ENCODE measurements at regions not wholly inside any gene's neighbourhood (a gene's known extent, or its start where the extent isn't known, plus 50 kb on each side); places are given as distances from the start of the nearest gene placed in this dataset.

DNA sequence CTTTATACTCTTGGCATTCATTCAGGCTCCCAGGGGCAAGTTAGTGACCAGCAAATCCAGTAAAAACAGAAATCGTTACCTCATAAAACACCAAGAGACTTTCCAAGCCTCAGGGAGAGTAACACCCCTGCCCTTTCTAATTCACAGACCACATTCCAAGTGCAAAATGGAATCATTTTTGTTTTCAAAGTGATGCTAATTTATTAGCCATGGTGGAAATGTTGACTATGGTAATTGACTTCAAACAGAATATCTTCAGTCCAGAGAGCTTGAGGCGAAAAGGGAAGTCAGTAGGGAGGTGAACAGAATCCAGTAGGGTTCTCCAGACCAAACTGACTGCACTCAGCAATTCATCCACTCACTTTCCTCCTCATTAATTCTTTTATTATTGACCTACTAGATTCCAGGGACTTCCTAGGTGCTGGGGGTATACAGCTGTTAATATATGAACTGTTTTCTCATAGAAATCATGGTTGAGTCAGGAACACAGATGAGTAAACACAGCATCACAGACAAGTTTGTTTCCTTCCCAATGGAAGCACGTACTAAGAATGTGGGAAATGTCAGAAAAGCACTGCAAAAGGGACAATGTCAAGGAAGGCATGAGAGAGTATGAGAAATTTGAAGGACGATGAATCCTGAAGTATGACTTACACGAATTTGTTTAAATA is 388.5 kb upstream of the C1orf87 start:
- H3K4me3 ChIP-seq (ENCODE audit: low read depth, poor library complexity, severe bottlenecking): no peak overlapping the region
- WGBS, 2 donors: 67 to 69% methylated on average over 5 of the region's 5 CpGs
- intact Hi-C loops (cut with DNase I; ENCODE audit: low total_unique reads): no loop called here
- no peak for DNase-seq (ENCODE audit: low spot score in 2 of 2)
- no peak for TF ChIP-seq POLR2A (IDR thresholded peaks at IDR 0.05)
- TF ChIP-seq, protein P1, sequence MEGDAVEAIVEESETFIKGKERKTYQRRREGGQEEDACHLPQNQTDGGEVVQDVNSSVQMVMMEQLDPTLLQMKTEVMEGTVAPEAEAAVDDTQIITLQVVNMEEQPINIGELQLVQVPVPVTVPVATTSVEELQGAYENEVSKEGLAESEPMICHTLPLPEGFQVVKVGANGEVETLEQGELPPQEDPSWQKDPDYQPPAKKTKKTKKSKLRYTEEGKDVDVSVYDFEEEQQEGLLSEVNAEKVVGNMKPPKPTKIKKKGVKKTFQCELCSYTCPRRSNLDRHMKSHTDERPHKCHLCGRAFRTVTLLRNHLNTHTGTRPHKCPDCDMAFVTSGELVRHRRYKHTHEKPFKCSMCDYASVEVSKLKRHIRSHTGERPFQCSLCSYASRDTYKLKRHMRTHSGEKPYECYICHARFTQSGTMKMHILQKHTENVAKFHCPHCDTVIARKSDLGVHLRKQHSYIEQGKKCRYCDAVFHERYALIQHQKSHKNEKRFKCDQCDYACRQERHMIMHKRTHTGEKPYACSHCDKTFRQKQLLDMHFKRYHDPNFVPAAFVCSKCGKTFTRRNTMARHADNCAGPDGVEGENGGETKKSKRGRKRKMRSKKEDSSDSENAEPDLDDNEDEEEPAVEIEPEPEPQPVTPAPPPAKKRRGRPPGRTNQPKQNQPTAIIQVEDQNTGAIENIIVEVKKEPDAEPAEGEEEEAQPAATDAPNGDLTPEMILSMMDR (IDR thresholded peaks at IDR 0.05): no peak

DNA sequence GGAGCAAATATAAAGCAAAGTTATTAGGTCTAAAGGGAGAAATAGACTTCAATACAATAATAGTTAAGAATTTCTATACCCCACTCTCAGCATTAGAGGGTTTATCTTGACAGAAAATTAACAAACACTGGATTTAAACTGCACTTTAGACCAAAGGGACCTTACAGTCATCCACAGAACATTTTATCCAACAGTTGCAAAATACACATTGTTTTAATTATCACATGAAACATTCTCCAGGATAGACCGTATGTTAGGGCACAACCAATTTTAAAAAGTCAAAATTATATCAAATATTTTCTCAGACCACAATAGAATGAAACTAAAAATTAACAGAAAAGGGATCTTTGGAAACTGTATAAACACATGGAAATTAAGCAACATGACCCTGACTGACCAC is 384.5 kb upstream of the C1orf87 start:
- intact Hi-C loops (cut with DNase I; ENCODE audit: low total_unique reads): no loop called here
- no peak for TF ChIP-seq POLR2A (IDR thresholded peaks at IDR 0.05)
- TF ChIP-seq, protein P1 (IDR thresholded peaks at IDR 0.05): no peak
- H3K4me3 ChIP-seq (ENCODE audit: low read depth, poor library complexity, severe bottlenecking): no peak overlapping the region
- WGBS, 2 donors: 60 to 61% methylated on average over 1 of the region's 1 CpG
- DNase-seq (ENCODE audit: low spot score in 2 of 2): no peak

DNA sequence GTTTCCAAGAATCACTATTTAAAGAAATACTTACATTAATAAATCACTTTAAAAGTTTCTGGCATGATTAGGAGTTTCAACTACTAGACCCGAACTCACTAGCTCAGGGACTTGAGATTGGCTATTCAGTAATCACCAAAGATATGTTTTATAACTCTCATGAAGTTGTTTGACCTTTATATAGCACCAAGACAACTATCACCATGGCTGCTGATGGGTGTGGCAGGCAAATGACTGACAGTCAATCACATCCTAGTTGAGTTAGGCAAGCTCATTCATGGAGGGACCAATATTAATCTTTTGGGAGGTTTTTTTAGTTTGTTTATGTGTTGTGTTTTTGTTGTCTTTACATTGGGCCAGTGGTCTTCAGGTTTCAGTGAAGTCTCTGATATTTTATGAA is 376.3 kb upstream of the C1orf87 start:
- intact Hi-C loops (cut with DNase I; ENCODE audit: low total_unique reads): no loop called here
- no peak for DNase-seq (ENCODE audit: low spot score in 2 of 2)
- no peak for TF ChIP-seq POLR2A (IDR thresholded peaks at IDR 0.05)
- TF ChIP-seq, protein P1 (IDR thresholded peaks at IDR 0.05): no peak
- H3K4me3 ChIP-seq (ENCODE audit: low read depth, poor library complexity, severe bottlenecking): no peak overlapping the region
- WGBS, 2 donors: 73 to 76% methylated on average over 1 of the region's 1 CpG

DNA sequence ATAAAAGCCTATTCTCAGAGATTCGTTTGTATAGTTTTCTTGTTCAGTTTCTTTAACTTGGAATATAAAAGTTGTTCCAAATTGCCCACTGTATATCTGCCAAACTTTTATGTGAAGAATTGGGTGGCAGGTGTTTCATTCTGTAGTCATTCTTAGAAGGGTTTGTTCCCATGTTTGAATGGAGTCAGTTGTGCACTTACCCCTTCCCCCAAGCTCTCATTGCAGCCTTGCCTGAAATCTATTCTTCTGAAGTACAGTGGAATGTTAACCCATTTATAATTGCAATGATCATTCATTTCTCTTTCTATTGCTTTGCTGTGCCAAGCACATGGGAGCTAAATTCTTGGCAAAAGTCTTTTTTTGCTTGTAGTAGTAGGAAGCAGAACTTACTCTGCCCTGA is 375.3 kb upstream of the C1orf87 start:
- H3K4me3 ChIP-seq (ENCODE audit: low read depth, poor library complexity, severe bottlenecking): no peak overlapping the region
- TF ChIP-seq, protein P1 (IDR thresholded peaks at IDR 0.05): no peak
- no peak for TF ChIP-seq POLR2A (IDR thresholded peaks at IDR 0.05)
- intact Hi-C loops (cut with DNase I; ENCODE audit: low total_unique reads): no loop called here
- WGBS, 2 donors: 31 to 33% methylated on average over 1 of the region's 1 CpG
- DNase-seq (ENCODE audit: low spot score in 2 of 2): no peak

DNA sequence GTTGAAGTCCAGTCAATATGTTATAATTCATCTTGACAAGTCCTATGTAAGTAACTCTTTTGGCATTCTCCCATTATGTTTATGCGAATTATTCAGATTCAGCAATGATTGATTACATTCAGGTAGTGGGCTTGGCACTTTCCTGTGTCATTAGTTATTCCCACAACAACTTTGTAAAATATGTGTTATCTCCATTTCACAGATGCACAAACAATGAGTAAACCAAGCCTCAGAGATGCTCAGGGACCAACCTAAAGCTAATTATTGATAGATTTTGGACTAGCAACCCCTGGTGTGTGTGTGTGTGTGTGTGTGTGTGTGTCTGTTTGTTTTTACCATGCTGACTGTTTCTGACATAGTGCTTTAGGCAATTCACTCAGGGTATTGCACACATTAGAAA is 371.1 kb upstream of the C1orf87 start:
- intact Hi-C loops (cut with DNase I; ENCODE audit: low total_unique reads): no loop called here
- DNase-seq (ENCODE audit: low spot score in 2 of 2): no peak
- WGBS, 2 donors: 75 to 86% methylated on average over 1 of the region's 1 CpG
- H3K4me3 ChIP-seq (ENCODE audit: low read depth, poor library complexity, severe bottlenecking): no peak overlapping the region
- TF ChIP-seq, protein P1 (IDR thresholded peaks at IDR 0.05): no peak
- no peak for TF ChIP-seq POLR2A (IDR thresholded peaks at IDR 0.05)

DNA sequence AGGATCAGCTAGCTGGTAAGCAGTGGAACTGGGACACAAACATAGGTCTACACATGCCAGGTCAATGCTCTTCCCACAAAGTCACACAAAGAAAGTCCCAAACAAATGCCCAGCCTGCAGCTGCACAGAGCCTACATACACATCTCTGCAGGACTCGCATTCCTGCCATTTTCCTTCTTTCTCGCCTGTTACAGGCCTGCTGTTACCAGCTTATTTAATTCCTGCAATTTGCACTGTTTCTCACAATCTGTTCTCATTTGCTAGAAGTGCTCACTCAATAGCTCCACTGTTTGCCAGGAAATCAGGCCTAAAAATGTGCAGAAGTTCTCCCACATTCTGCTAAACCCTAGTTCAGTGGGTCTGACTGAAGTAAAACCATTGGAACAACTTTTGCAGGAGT is 362.6 kb upstream of the C1orf87 start:
- TF ChIP-seq, protein P1 (IDR thresholded peaks at IDR 0.05): no peak
- TF ChIP-seq POLR2A (IDR thresholded peaks at IDR 0.05): no peak
- 80 to 82% methylated on average over 2 of the region's 2 CpGs for WGBS, 2 donors
- intact Hi-C loops (cut with DNase I; ENCODE audit: low total_unique reads): no loop called here
- DNase-seq (ENCODE audit: low spot score in 2 of 2): no peak
- H3K4me3 ChIP-seq (ENCODE audit: low read depth, poor library complexity, severe bottlenecking): no peak overlapping the region

Data from lower leg skin (tissue), 4 donors.